HuH-7 (cell line): ENCODE measurements at regions not wholly inside any gene's neighbourhood (a gene's known extent, or its start where the extent isn't known, plus 50 kb on each side); places are given as distances from the start of the nearest gene placed in this dataset.
A peak's percentile ranks its signal among the peaks of the same experiment; 100 is the strongest.

Experiments used
- DNase-seq: peaks from one replicate; pipeline ENCODE4 v3.0.0; 2011; ENCODE audit warnings: low spot score

DNA sequence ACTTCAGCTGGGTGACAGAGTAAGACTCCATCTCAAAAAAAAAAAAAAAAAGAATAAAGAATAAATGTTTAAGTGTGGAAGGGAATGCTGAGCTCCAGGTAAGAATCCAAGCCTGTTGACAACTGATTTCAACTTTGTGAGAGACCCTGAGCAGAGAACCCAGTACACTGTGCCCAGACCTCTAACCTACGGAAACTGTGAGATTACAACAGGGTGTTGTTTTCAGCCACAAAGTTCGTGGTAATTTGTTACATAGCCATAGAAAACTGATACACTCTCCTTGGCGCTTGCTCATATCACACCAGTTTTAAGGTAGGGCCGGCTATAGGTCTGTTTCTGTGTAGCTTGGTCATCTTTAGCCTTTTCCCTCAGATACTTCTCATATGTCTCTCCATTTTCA is 98.4 kb upstream of the PAPOLG start:
- DNase-seq, result no peak

DNA sequence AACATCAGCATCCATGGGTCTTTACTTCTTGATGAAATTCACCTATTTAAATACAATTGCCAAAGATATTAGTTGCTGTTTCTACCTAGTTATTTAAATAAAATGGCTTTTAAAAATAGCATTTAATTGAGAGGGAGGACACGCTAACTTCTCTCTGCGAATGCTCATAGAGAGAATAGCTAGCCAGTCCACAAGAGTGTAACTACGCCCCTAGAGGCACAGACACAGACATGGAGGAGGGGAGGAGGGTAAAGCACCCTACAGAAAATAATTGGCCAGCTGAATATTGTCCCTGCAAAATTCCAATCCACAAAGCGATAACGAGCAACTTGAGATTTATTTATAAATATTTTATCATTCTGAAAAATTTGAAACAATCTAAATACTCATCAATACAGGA is 97.0 kb upstream of the PAPOLG start:
- DNase-seq, result peak; percentile 24

DNA sequence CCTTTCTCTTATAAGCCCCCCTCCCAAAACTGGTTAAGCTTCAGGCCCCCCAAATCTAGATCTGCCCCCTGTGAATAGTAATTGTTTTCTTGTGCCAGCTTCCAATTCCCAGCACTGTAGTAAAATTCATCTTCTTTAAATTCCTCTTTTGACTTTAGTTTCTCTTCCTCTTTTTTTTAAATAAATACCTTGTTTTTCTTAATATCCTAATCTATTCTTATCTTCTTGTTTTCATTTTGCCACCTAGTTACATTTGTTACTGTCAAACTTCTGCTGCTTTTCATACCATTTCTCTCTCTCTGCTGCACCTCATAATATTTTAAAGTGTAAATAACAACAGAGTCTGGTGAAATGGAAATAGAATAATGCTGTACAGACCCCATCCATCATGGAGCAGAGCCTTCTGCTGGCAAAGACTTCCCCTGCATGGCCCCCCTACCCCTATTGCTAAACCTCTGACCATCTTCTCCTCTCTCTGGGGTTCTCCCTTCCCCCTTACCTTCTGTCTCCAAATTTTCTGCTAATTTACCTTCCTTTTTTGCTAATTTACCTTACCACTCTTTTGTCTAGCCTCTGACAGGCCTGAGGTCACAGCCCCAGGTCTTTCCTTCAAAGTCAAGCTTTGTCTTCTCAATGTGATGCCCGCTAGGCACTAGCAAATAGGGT is 94.9 kb upstream of the PAPOLG start:
- DNase-seq, result no peak

DNA sequence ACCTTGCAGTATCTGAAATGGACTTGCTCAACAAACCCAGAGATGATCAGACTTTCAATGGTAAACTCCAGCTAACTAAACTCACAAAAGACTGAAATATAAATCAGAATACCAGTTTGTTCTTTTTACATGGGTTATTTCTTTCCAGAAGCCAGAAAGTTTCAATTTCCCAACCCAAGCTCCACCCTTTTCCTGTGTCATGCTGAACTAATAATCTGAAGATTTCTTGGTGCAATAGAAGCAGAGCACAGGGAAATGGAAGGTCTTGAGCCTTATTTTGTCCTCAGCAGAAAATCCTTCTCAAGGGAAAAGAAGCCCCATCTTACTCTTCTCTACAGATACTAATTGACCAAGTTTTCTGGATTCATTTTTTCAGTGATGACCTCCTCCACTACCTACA is 93.3 kb upstream of the PAPOLG start:
- no peak for DNase-seq

DNA sequence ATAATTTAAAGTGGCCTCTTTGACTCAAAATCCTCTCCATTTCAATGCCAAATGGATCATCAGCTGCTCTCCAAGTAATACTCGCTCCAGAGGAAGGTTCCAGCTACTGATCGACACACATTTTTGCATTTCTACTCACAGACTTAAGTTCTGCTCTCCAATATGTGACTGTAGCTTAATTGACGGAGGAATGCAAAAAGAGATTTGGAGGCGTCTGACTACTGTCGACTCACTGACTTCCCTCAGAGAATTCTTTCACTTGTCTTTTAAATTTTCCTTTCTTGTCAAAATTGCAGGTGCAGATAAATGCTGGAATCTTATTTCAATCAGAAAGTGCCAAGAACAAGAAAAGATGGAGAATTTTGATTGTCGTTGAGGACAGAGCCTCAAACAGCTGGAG is 84.1 kb upstream of the PAPOLG start:
- DNase-seq, result no peak

DNA sequence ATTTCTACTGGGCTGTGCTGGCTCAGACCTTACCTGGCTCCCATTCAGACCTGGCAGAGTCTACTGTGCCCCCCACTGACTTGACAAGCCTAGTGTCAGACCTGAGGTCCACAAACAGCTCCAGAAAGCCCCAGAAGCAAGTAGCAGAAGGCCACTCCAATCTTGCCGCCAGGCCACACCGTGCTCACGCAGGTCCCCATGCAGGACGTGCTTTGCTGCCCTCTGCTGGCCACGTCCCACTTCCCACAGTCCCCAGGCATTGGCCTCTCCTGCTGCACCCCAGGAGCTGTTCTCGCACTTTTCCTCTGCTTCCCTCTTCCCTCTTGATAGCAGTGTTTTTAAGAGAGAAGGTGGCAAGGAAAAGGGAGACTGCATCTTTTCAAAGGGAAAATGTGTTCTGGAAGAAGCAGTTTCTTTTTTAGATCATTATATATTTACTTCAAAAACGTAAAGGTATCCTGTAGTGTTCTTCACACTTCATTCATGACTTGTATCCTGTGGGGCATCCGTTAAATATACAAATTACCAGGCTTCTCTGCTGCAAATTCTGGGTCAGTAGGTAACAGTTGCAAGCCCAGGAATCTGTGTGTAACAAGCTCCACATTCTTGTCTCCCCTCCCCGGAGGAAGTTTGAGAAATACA is 81.4 kb upstream of the PAPOLG start:
- peak; percentile 86 for DNase-seq

DNA sequence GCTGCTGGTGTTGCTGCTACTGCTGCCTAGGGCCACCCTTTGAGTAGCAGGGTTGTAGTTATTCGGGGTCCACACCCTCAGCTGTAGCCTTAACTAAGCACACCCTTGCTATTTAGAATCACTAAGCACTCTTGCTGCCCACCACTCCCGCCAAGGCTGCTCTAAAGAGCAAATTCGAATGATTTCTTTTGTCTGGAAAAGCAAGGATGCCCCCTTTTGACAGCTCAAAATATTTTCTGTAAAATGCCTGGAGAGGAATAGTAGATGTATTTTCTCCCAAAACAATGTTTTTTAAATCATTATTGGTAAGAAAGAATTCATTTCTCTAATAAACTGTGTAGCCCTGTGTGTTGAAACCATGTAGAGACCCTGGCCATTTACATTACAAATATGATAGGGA is 80.8 kb upstream of the PAPOLG start:
- DNase-seq, result no peak

DNA sequence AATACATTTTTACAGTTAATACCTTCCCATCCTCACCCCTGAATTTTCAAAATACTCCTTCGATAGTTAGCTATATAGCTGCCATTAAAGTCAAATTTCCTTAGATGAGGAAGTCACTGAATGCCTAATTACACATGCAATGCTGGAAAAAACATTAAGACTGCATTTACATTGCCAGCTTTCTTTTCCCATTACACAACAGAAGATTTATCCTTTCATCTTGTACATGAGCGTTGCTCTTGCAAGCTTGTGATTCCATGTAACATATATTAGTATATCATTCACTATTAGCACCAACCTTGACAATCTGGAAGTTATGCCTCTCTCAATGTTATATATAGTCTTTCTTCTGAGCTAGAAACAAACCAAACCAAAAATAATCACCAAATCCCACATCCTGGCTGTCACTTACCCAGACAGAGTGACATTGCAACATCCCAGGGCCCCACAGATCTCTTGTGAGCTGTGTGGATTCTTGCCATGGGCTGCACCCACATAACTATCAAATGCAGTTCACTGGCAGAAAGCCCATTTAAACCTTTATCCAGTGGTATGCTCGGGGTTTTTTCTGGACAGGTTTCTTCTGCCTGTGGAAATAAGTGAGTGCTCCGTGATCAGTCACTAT is 79.2 kb upstream of the PAPOLG start:
- no peak for DNase-seq

DNA sequence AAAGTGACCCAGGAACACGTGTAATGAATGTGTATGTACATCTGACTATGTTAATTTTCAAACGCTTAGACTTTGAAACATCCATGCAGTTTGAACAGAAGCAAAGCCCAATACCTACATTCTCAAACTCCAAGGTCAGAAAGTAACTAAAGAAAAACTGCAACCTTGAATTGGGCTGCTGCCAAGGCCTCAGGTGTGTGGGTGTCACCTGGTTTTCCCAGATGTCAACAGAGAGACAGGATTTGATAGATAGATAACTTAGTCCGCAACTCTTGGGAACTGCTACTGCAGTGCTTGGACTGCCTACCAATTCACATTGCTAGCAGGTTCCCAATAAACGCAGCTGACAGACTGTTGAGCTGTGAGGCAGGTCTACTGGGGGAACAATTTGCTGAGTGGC is 78.7 kb upstream of the PAPOLG start:
- no peak for DNase-seq

DNA sequence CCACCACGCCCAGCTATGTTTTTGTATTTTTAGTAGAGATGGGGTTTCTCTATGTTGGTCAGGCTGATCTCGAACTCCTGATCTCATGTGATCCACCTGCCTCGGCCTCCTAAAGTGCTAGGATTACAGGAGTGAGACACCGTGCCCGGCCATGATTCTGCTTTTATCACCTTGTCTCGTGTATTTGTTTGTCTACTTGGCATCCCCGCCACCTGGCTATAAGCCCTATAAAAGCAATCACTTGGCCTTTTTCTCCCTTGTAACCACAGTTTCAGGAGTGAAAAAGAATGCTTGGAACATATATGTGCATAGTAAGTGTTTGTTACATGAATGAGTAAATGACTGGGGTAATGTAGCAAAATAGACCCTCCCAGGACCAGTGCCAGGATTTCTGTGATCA is 77.5 kb upstream of the PAPOLG start:
- DNase-seq, result no peak

DNA sequence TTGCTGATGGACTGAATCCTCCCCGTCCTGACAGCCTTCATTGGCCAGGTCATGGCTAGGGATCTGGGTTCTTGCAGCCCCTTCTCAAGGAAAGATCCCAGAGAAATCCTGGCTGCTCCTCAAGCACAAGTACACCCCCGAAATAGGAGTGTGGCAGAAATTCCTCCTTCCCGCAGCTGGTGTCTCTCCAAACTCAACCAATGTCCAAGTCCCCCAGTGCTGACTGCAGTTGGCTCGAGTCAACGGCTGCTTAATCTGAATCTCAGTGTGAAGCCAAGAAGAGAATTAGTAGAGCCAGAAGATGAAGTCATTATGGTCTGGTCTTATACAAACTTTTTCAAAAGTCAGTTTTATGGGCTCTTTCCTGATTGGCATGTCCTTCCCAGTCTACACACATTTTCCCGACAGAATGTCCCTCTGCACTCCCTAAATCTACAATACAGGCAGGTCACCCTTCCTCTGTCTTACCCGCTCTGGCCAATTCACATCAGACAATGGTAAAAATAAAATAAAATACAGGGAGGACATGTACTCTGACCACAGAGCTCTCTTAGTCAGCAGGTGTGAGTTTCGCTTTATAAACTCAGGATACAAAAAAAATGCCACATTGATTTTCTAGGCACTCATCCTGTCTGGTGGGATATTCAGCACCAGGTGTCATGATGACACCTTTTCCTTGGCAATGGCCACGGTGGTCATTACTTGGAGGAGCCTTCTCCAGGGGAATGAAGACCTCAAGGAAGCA is 76.9 kb upstream of the PAPOLG start:
- no peak for DNase-seq

DNA sequence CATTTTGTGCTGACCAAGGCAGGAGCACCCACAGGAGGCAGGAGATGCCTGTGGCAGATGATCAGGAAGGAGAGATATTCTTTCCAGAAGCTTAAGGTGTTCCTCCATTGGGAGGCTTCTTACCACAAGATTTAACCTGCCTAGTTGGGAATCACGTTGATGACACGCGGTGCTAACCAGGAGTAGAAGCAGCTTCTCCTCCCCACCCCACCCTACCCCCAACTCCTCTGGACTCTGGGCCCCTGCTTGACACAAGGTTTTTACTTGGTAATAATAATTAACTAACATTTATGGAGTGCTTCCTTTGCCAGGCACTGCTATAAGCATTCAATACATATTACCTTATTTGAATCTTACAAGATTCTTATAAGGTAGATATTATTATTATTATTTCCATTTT is 62.5 kb upstream of the PAPOLG start:
- no peak for DNase-seq

DNA sequence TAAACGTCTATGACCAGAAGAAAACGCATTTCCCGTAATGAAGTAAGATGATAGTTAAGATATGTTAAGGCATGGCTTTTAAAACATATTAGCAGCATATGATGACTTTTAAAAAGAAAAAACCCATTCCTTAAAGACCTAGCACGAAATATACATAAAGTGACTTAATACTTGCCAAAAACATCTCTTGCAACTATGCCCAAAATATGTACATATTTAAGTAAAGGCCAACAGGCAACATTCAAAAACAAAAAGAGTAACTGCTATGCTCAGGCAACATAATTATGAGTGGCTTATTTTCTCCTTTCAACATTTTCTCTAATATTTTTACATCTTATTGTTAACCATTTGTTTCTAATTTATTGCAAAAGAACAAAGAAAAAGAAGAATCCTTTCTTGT is 60.3 kb upstream of the PAPOLG start:
- DNase-seq, result no peak

DNA sequence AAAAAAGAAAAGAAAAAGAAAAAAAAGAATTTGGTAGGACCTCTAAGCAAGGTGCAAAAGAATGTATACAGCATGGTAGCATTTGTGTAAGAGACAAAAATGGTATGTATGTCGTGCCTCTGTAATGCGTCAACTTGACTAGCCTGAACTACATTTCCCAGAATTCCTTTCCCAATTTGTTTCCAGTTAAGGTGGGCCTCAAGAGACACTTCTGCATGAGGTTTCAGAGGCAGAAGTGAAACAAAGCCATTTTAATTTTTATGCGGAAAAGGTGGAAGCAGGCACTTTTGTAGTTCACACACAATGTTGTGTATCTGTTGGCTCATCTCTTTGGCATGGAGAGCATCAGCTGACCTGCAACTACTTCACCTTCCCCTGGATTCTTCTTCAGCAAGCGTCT is 56.5 kb upstream of the PAPOLG start:
- no peak for DNase-seq

DNA sequence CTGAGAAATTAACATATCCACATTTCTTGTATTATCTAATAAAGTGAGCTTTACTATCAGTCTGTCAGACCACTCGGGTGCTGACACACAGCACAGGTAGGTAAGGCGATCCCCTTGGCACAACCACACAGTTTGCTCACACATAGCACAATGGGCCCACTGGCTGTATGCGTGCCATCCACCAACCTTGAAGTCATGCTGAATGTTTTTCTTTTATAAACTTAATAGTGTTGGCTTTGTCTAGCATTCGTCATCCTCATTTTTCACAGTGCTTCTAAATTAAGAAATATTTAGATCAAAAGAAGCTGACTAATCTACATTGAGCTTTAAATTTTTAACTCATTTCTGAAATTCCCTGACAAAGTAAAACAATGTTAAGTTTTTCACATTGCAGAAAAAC is 50.0 kb upstream of the PAPOLG start:
- DNase-seq, result no peak
